HG02970 (cell line): ENCODE measurements at regions not wholly inside any gene's neighbourhood (a gene's known extent, or its start where the extent isn't known, plus 50 kb on each side); places are given as distances from the start of the nearest gene placed in this dataset.

ENCODE experiments used
- ATAC-seq: cut with Tn5 transposase; IDR thresholded peaks from one replicate; pipeline ENCODE4 v1.9.1; 2021; ENCODE audit warnings: mild to moderate bottlenecking, moderate library complexity, moderate number of reproducible peaks; ENCODE audit not compliant: unreplicated experiment, low FRiP score

GRCh38 chr6:153670403-153671026 is 368.5 kb upstream of the OPRM1 start:
- no peak for ATAC-seq

GRCh38 chr6:153668758-153669157 is 370.3 kb upstream of the OPRM1 start:
- no peak for ATAC-seq

GRCh38 chr6:153662982-153663381 is 376.1 kb upstream of the OPRM1 start:
- no peak for ATAC-seq

- ATAC-seq: no peak
Observed at GRCh38 chr6:153645326-153645725, 393.7 kb upstream of the OPRM1 start.

GRCh38 chr6:153644000-153644399 is 395.0 kb upstream of the OPRM1 start:
- no peak for ATAC-seq

GRCh38 chr6:153634416-153634815 is 404.6 kb upstream of the OPRM1 start:
- no peak for ATAC-seq

- ATAC-seq: no peak
Observed at GRCh38 chr6:153625089-153625488, 414.0 kb upstream of the OPRM1 start.

GRCh38 chr6:153624528-153624927 is 414.5 kb upstream of the OPRM1 start:
- ATAC-seq: no peak

GRCh38 chr6:153623496-153623895 is 415.5 kb upstream of the OPRM1 start:
- no peak for ATAC-seq

GRCh38 chr6:153621491-153621890 is 417.5 kb upstream of the OPRM1 start:
- ATAC-seq: no peak

- no peak for ATAC-seq
Observed at GRCh38 chr6:153621070-153621469, 418.0 kb upstream of the OPRM1 start.

GRCh38 chr6:153618371-153619322 is 420.4 kb upstream of the OPRM1 start:
- no peak for ATAC-seq

- ATAC-seq: no peak
Observed at GRCh38 chr6:153616506-153616905, 422.5 kb upstream of the OPRM1 start.

GRCh38 chr6:153613719-153614455 is 425.2 kb upstream of the OPRM1 start:
- ATAC-seq: no peak

GRCh38 chr6:153602401-153602800 is 436.6 kb upstream of the OPRM1 start:
- ATAC-seq: no peak

- ATAC-seq: no peak
Observed at GRCh38 chr6:153599901-153600300, 439.1 kb upstream of the OPRM1 start.

GRCh38 chr6:153595903-153596302 is 443.1 kb upstream of the OPRM1 start:
- ATAC-seq: no peak

- no peak for ATAC-seq
Observed at GRCh38 chr6:153594871-153595270, 444.2 kb upstream of the OPRM1 start.

- ATAC-seq: peak; percentile 52
Observed at GRCh38 chr6:153591159-153591558, 447.9 kb upstream of the OPRM1 start.

- no peak for ATAC-seq
Observed at GRCh38 chr6:153590411-153590810, 448.6 kb upstream of the OPRM1 start.

GRCh38 chr6:153588330-153588729 is 450.7 kb upstream of the OPRM1 start:
- ATAC-seq: no peak
